ENCODE measurements at regions not wholly inside any gene's neighbourhood (a gene's known extent, or its start where the extent isn't known, plus 50 kb on each side); places are given as distances from the start of the nearest gene placed in this dataset.

GRCh38 chr5:39826051-39826450 lies 401.3 kb upstream of the DAB2 start:
- Histone ChIP-seq H3K36me3 (ENCODE audit: insufficient read depth, low read length) (no peaks in the 10 kb centered on the region), H3K4me1 (ENCODE audit: insufficient read depth, low read length, severe bottlenecking) (no peaks in the 10 kb centered on the region), H3K79me2 (ENCODE audit: insufficient read depth, low read length) (no peaks in the 10 kb centered on the region), H3K4me3 (ENCODE audit: low read depth, low read length, poor library complexity, severe bottlenecking) (no peak overlapping the region), H2AFZ (ENCODE audit: low read length) (no peak overlapping the region), H3K27me3 (ENCODE audit: insufficient read depth, low read length) (no peaks in the 10 kb centered on the region), H3K4me2 (ENCODE audit: low read length) (no peak overlapping the region), H3K9me3 (ENCODE audit: low read length) (no peaks in the 10 kb centered on the region), H3F3A (ENCODE audit: insufficient read depth, low read length) (no peaks in the 10 kb centered on the region), H3K27ac (ENCODE audit: low read depth, low read length, poor library complexity, severe bottlenecking) (no peak overlapping the region), H3K9ac (ENCODE audit: low read length) (no peak overlapping the region), H4K20me1 (ENCODE audit: insufficient read depth, low read length) (no peaks in the 10 kb centered on the region), H3K9me2 (ENCODE audit: low read depth, low read length) (no peaks in the 10 kb centered on the region)
- TF ChIP-seq CTCF (IDR thresholded peaks at IDR 0.05; ENCODE audit: low read length) (no peak), EZH2 (IDR thresholded peaks at IDR 0.05; ENCODE audit: borderline replicate concordance, low read length) (no peak)

GRCh38 chr5:39825301-39825700 lies 400.5 kb upstream of the DAB2 start:
- no peaks in the 10 kb centered on the region for H4K20me1 ChIP-seq (ENCODE audit: insufficient read depth, low read length)
- no peaks in the 10 kb centered on the region for H3K79me2 ChIP-seq (ENCODE audit: insufficient read depth, low read length)
- H3K9me3 ChIP-seq (ENCODE audit: low read length) = peaks cover 1% of the 10 kb centered on the region; the same call in 1 of the 2 replicates
- H2AFZ ChIP-seq (ENCODE audit: low read length) = no peak overlapping the region
- no peak overlapping the region for H3K4me2 ChIP-seq (ENCODE audit: low read length)
- no peaks in the 10 kb centered on the region for H3K9me2 ChIP-seq (ENCODE audit: low read depth, low read length)
- no peaks in the 10 kb centered on the region for H3F3A ChIP-seq (ENCODE audit: insufficient read depth, low read length)
- no peaks in the 10 kb centered on the region for H3K27me3 ChIP-seq (ENCODE audit: insufficient read depth, low read length)
- no peak overlapping the region for H3K27ac ChIP-seq (ENCODE audit: low read depth, low read length, poor library complexity, severe bottlenecking)
- no peak overlapping the region for H3K4me3 ChIP-seq (ENCODE audit: low read depth, low read length, poor library complexity, severe bottlenecking)
- no peaks in the 10 kb centered on the region for H3K4me1 ChIP-seq (ENCODE audit: insufficient read depth, low read length, severe bottlenecking)
- no peaks in the 10 kb centered on the region for H3K36me3 ChIP-seq (ENCODE audit: insufficient read depth, low read length)
- no peak overlapping the region for H3K9ac ChIP-seq (ENCODE audit: low read length)
- no peak for TF ChIP-seq EZH2 (IDR thresholded peaks at IDR 0.05; ENCODE audit: borderline replicate concordance, low read length)
- no peak for TF ChIP-seq CTCF (IDR thresholded peaks at IDR 0.05; ENCODE audit: low read length)

- H3K9me2 ChIP-seq (ENCODE audit: low read depth, low read length) = no peaks in the 10 kb centered on the region
- no peak overlapping the region for H2AFZ ChIP-seq (ENCODE audit: low read length)
- H3K27me3 ChIP-seq (ENCODE audit: insufficient read depth, low read length) = no peaks in the 10 kb centered on the region
- no peak overlapping the region for H3K27ac ChIP-seq (ENCODE audit: low read depth, low read length, poor library complexity, severe bottlenecking)
- H3K9ac ChIP-seq (ENCODE audit: low read length) = no peak overlapping the region
- H3K9me3 ChIP-seq (ENCODE audit: low read length) = peaks cover 3% of the 10 kb centered on the region; the same call in 1 of the 2 replicates
- no peak overlapping the region for H3K4me2 ChIP-seq (ENCODE audit: low read length)
- TF ChIP-seq CTCF (IDR thresholded peaks at IDR 0.05; ENCODE audit: low read length) (no peak), EZH2 (IDR thresholded peaks at IDR 0.05; ENCODE audit: borderline replicate concordance, low read length) (no peak)
- no peaks in the 10 kb centered on the region for H4K20me1 ChIP-seq (ENCODE audit: insufficient read depth, low read length)
- H3K4me1 ChIP-seq (ENCODE audit: insufficient read depth, low read length, severe bottlenecking) = no peaks in the 10 kb centered on the region
- no peaks in the 10 kb centered on the region for H3F3A ChIP-seq (ENCODE audit: insufficient read depth, low read length)
- H3K36me3 ChIP-seq (ENCODE audit: insufficient read depth, low read length) = no peaks in the 10 kb centered on the region
- H3K4me3 ChIP-seq (ENCODE audit: low read depth, low read length, poor library complexity, severe bottlenecking) = no peak overlapping the region
- no peaks in the 10 kb centered on the region for H3K79me2 ChIP-seq (ENCODE audit: insufficient read depth, low read length)
Measured at GRCh38 chr5:39822020-39822419, 397.2 kb upstream of the DAB2 start.
